Psoas muscle (tissue), 7 donors: ENCODE measurements at regions not wholly inside any gene's neighbourhood (a gene's known extent, or its start where the extent isn't known, plus 50 kb on each side); places are given as distances from the start of the nearest gene placed in this dataset.
"Not testable (repeated sequence)": the region's sequence is repeated elsewhere in the genome, so short reads cannot be mapped to it uniquely, and the experiment has no call there.

ENCODE experiments used
- ATAC-seq, 4 donors: fragments of 200-7000 bp; cut with Tn5 transposase; one replicate each; pipeline ENCODE4 v1.9.1; 2020; ENCODE audit warnings: moderate library complexity in 3 of 4, mild to moderate bottlenecking in 2 of 4
- DNase-seq, 2 donors: peaks; one replicate each; pipeline ENCODE4 v3.0.0-alpha.2; 2020
- H3K27ac ChIP-seq: fragments of 200-600 bp; one replicate; pipeline ENCODE4 v1.8.0; 2022
- H3K27me3 ChIP-seq, 3 donors: fragments of 200-600 bp in 1 of 3; one replicate each; pipeline versions ENCODE4 v1.6.1 to v1.8.0; 2013 to 2022; ENCODE audit warnings: low read length in 2 of 3, mild to moderate bottlenecking in 2 of 3, moderate library complexity in 1 of 3; ENCODE audit not compliant: insufficient read depth in 3 of 3
- H3K36me3 ChIP-seq, 2 donors: fragments of 200-600 bp in 1 of 2; one replicate each; pipeline versions ENCODE4 v1.6.1 to v1.8.0; 2013 to 2022; ENCODE audit warnings: low read depth in 1 of 2, mild to moderate bottlenecking in 1 of 2, moderate library complexity in 1 of 2; ENCODE audit not compliant: insufficient read depth in 1 of 2
- H3K4me1 ChIP-seq: fragments of 200-600 bp; one replicate; pipeline ENCODE4 v1.8.0; 2022
- H3K4me3 ChIP-seq: fragments of 200-600 bp; one replicate; pipeline ENCODE4 v1.8.0; 2022; ENCODE audit warnings: mild to moderate bottlenecking
- H3K9me3 ChIP-seq: fragments of 200-600 bp; one replicate; pipeline ENCODE4 v1.8.0; 2022
- CTCF ChIP-seq: fragments of 200-600 bp; IDR thresholded peaks from one replicate; pipeline ENCODE4 v1.8.0; 2022; ENCODE audit warnings: antibody characterized with exemption
- WGBS, 3 donors: extraction: QIAGEN DNeasy Blood & Tissue Kit; methylation state at CpG; one replicate each; pipeline versions ENCODE4 v1.1.6 to v1.1.7; 2013; 5-methylcytosine and 5-hydroxymethylcytosine counted together
- intact Hi-C, 2 donors: fragments of 100-400 bp; cut with DNase I; formaldehyde crosslinking; loops; one replicate each; pipeline versions ENCODE4 v1.11.0 to v1.14.2; 2022
- donor health status: healthy with polysubstance abuse.
- donor health status: DM: no; HTN: no; CAD: no; lungs with moderate emphysema.
- donor health status: Bipolar disorder and iron deficiency.
- donor health status: healthy.
- donor health status: DM: yes; HTN: yes; CAD: no.
- donor health status: DM: no; HTN: no; CAD: no.
- donor health status: DM: yes; HTN: yes; CAD: no.

- peaks cover 0 to 4% (median 0%) of the 10 kb centered on the region in 3 donors for H3K27me3 ChIP-seq
- no peaks in the 10 kb centered on the region for H3K36me3 ChIP-seq
- H3K4me1 ChIP-seq: no peaks in the 10 kb centered on the region
- WGBS, 3 donors: 64 to 70% (median 69%) methylated on average over 14 to 15 of the region's 15 CpGs
- peak in 1 of 2 donors; percentile 17 for DNase-seq
- no peak overlapping the region for H3K27ac ChIP-seq
- intact Hi-C loops: no loop called here
- TF ChIP-seq CTCF: no peak
- H3K9me3 ChIP-seq: peaks cover 9% of the 10 kb centered on the region
- ATAC-seq: no peak
- H3K4me3 ChIP-seq: no peak overlapping the region
These were observed 530.7 kb downstream of the CWH43 start for GRCh38 chr4:49516796-49517195.

- peak in 1 of 2 donors; percentile 35 for DNase-seq
- WGBS, 3 donors: 82 to 85% (median 84%) methylated on average over 19 to 22 of the region's 23 CpGs
These were observed 531.6 kb downstream of the CWH43 start for GRCh38 chr4:49517485-49518205.

GRCh38 chr4:49519150-49520035 lies 533.3 kb downstream of the CWH43 start:
- DNase-seq, H3K9me3 ChIP-seq, H3K4me1 ChIP-seq, intact Hi-C loops, H3K4me3 ChIP-seq, H3K36me3 ChIP-seq, H3K27ac ChIP-seq, ATAC-seq, H3K27me3 ChIP-seq: not testable (repeated sequence)
- WGBS, 3 donors: 70 to 72% (median 71%) methylated on average over 23 to 36 of the region's 48 CpGs

More at GRCh38 chr4:49517485-49518205, 531.6 kb downstream of the CWH43 start:
- H3K4me1 ChIP-seq, H3K27ac ChIP-seq, H3K27me3 ChIP-seq, H3K4me3 ChIP-seq, H3K36me3 ChIP-seq, H3K9me3 ChIP-seq, intact Hi-C loops, ATAC-seq: not testable (repeated sequence)

- ATAC-seq, H3K9me3 ChIP-seq, DNase-seq, intact Hi-C loops, H3K27ac ChIP-seq, H3K36me3 ChIP-seq, H3K4me1 ChIP-seq, H3K4me3 ChIP-seq, H3K27me3 ChIP-seq: not testable (repeated sequence)
- 74 to 82% (median 75%) methylated on average over 12 to 48 of the region's 55 CpGs for WGBS, 3 donors
These were observed 538.0 kb downstream of the CWH43 start for GRCh38 chr4:49523816-49524765.

- WGBS, 3 donors: 36 to 44% (median 39%) methylated on average over 3 to 4 of the region's 5 CpGs
- H3K36me3 ChIP-seq, DNase-seq, H3K27ac ChIP-seq, H3K4me3 ChIP-seq, intact Hi-C loops, H3K4me1 ChIP-seq, H3K9me3 ChIP-seq, ATAC-seq, H3K27me3 ChIP-seq: not testable (repeated sequence)
These were observed 573.0 kb downstream of the CWH43 start for GRCh38 chr4:49558916-49559676.

GRCh38 chr4:49560131-49560816 lies 574.2 kb downstream of the CWH43 start:
- H3K9me3 ChIP-seq, ATAC-seq, H3K4me3 ChIP-seq, intact Hi-C loops, H3K27ac ChIP-seq, H3K4me1 ChIP-seq, H3K36me3 ChIP-seq, H3K27me3 ChIP-seq, DNase-seq: not testable (repeated sequence)
- WGBS, 3 donors: 52 to 72% (median 63%) methylated on average over 3 to 6 of the region's 9 CpGs

- WGBS, 3 donors: 26 to 39% (median 33%) methylated on average over 3 of the region's 3 CpGs
- DNase-seq, H3K36me3 ChIP-seq, ATAC-seq, H3K27ac ChIP-seq, H3K27me3 ChIP-seq, H3K9me3 ChIP-seq, H3K4me1 ChIP-seq, intact Hi-C loops, H3K4me3 ChIP-seq: not testable (repeated sequence)
These were observed 574.8 kb downstream of the CWH43 start for GRCh38 chr4:49560883-49561282.

GRCh38 chr4:49570248-49570647 lies 584.2 kb downstream of the CWH43 start:
- WGBS, 3 donors: 12 to 22% (median 21%) methylated on average over 2 of the region's 2 CpGs
- DNase-seq: not testable (repeated sequence)

More at GRCh38 chr4:49570248-49570647, 584.2 kb downstream of the CWH43 start:
- H3K27me3 ChIP-seq, H3K36me3 ChIP-seq, ATAC-seq, H3K4me1 ChIP-seq, H3K27ac ChIP-seq, H3K4me3 ChIP-seq, H3K9me3 ChIP-seq, intact Hi-C loops: not testable (repeated sequence)
